ENCODE measurements at regions not wholly inside any gene's neighbourhood (a gene's known extent, or its start where the extent isn't known, plus 50 kb on each side); places are given as distances from the start of the nearest gene placed in this dataset.

DNA sequence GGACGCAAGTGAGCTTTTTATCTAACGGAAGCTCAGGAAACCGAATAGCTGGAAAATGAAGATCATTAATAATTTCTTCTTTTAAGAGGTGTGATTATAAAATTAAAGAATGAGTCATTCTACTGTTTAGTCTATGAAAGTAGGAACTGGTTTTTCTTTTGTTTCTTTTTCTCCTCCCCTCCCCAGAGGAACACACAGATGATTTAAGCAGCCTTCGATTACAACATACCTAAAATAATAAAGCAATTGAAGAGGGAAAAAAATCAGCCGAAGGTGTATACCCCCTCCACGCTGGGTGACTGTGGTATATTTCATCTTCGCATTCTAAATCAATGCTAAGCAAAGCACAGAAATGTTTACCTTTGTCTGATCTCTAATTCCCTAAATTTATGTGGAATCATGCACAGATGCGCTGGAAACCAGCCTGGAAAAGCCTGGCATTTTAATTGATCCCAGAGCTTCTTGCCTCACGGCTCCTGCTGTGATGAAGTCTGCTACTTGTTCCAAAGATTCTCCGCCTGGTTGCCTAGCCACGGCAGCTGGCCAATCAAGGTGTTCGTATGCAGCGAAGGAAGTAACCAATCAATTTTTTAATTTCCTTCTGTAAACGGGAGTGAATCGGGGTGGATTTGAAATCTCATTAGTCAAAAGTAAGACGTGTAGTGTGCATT lies 133.9 kb downstream of the FANCF start (continued):
- TF ChIP-seq, protein P1, sequence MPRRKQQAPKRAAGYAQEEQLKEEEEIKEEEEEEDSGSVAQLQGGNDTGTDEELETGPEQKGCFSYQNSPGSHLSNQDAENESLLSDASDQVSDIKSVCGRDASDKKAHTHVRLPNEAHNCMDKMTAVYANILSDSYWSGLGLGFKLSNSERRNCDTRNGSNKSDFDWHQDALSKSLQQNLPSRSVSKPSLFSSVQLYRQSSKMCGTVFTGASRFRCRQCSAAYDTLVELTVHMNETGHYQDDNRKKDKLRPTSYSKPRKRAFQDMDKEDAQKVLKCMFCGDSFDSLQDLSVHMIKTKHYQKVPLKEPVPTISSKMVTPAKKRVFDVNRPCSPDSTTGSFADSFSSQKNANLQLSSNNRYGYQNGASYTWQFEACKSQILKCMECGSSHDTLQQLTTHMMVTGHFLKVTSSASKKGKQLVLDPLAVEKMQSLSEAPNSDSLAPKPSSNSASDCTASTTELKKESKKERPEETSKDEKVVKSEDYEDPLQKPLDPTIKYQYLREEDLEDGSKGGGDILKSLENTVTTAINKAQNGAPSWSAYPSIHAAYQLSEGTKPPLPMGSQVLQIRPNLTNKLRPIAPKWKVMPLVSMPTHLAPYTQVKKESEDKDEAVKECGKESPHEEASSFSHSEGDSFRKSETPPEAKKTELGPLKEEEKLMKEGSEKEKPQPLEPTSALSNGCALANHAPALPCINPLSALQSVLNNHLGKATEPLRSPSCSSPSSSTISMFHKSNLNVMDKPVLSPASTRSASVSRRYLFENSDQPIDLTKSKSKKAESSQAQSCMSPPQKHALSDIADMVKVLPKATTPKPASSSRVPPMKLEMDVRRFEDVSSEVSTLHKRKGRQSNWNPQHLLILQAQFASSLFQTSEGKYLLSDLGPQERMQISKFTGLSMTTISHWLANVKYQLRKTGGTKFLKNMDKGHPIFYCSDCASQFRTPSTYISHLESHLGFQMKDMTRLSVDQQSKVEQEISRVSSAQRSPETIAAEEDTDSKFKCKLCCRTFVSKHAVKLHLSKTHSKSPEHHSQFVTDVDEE (CRISPR knock-in tag; IDR thresholded peaks at IDR 0.05): peak; percentile 83; the same call in 1 of the 2 replicates

DNA sequence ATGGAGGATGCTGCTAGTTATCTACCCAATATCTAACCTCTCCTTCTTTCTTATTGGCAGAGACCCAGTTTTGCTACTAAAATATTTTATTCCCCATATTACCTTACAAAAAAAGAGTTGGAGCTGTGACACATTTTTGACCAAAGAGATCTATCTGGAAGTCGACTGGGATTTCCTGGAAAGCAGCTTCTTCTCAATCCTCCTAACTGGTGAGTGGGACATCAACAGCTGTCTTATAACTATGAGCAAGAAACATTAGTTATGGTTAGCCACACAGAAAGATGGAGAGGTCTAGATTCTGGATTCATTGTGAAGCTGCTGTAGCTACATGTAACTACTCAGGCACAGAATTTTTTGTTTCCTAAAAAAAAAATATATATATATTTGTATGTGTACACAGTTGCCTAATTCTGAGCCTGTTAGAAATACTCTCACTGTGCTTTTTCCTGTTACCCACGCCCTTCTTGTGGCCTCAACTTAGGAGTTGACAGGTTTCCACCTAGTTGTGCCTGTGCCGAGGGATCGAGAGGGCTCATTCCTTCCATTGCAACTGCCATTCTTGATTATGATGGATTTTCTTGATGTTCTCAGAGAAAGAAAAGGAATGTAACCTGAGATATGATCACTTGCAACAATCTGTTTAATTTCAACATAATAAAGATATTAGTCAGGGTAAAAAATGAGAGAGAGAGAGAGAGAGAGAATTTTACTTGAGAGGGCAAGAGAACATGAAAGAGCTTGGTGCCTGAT lies 142.0 kb downstream of the SLC17A6 start:
- TF ChIP-seq, protein P2, sequence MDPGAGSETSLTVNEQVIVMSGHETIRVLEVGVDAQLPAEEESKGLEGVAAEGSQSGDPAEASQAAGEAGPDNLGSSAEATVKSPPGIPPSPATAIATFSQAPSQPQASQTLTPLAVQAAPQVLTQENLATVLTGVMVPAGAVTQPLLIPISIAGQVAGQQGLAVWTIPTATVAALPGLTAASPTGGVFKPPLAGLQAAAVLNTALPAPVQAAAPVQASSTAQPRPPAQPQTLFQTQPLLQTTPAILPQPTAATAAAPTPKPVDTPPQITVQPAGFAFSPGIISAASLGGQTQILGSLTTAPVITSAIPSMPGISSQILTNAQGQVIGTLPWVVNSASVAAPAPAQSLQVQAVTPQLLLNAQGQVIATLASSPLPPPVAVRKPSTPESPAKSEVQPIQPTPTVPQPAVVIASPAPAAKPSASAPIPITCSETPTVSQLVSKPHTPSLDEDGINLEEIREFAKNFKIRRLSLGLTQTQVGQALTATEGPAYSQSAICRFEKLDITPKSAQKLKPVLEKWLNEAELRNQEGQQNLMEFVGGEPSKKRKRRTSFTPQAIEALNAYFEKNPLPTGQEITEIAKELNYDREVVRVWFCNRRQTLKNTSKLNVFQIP (CRISPR knock-in tag; IDR thresholded peaks at IDR 0.05; ENCODE audit: borderline replicate concordance, low read depth): no peak
- TF ChIP-seq ISL1 (CRISPR knock-in tag; IDR thresholded peaks at IDR 0.05) (peak; percentile 51), ZNF8 (CRISPR knock-in tag; IDR thresholded peaks at IDR 0.05) (no peak), SNAI2 (CRISPR knock-in tag; IDR thresholded peaks at IDR 0.05) (no peak), ZNF565 (CRISPR knock-in tag; conservative IDR thresholded peaks at IDR 0.05; ENCODE audit: low read depth) (no peak)
- ATAC-seq: no peak; the same call in 2 of the 3 replicates

DNA sequence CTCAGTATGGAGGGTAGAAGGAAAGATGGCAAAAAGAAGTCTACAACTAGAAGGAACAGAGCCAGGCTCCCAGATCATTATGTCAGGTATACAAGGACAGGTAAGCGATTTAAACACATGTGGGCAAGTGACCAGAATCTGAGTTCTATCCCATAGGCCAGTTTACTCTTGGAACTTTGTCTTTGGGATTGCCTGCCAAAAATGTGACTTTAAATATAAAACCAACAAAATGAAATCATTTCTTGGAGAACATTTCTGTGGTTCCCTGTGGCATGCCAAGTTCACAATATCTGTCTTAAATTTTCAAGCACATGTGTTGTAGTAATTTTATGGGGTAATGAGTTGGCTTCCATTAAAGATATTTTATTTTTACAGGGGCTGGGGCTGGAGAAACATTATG lies 141.0 kb downstream of the SLC17A6 start:
- TF ChIP-seq ARNTL (CRISPR knock-in tag; IDR thresholded peaks at IDR 0.05; ENCODE audit: borderline replicate concordance, low read depth) (no peak), SNAI2 (CRISPR knock-in tag; IDR thresholded peaks at IDR 0.05) (no peak), ESRRG (CRISPR knock-in tag; IDR thresholded peaks at IDR 0.05) (no peak), RARB (CRISPR knock-in tag; IDR thresholded peaks at IDR 0.05) (no peak), ZNF8 (CRISPR knock-in tag; IDR thresholded peaks at IDR 0.05) (no peak), BACH2 (CRISPR knock-in tag; IDR thresholded peaks at IDR 0.05; ENCODE audit: borderline replicate concordance) (no peak), GLIS3 (CRISPR knock-in tag; IDR thresholded peaks at IDR 0.05) (no peak), ZC3H10 (CRISPR knock-in tag; IDR thresholded peaks at IDR 0.05) (no peak)
- TF ChIP-seq, protein P1 (CRISPR knock-in tag; IDR thresholded peaks at IDR 0.05): no peak
- TF ChIP-seq, protein P2 (CRISPR knock-in tag; IDR thresholded peaks at IDR 0.05; ENCODE audit: borderline replicate concordance, low read depth): no peak
- TF ChIP-seq, protein P3, sequence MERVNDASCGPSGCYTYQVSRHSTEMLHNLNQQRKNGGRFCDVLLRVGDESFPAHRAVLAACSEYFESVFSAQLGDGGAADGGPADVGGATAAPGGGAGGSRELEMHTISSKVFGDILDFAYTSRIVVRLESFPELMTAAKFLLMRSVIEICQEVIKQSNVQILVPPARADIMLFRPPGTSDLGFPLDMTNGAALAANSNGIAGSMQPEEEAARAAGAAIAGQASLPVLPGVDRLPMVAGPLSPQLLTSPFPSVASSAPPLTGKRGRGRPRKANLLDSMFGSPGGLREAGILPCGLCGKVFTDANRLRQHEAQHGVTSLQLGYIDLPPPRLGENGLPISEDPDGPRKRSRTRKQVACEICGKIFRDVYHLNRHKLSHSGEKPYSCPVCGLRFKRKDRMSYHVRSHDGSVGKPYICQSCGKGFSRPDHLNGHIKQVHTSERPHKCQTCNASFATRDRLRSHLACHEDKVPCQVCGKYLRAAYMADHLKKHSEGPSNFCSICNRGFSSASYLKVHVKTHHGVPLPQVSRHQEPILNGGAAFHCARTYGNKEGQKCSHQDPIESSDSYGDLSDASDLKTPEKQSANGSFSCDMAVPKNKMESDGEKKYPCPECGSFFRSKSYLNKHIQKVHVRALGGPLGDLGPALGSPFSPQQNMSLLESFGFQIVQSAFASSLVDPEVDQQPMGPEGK (CRISPR knock-in tag; IDR thresholded peaks at IDR 0.05; ENCODE audit: borderline replicate concordance): no peak
- TF ChIP-seq, protein P4, sequence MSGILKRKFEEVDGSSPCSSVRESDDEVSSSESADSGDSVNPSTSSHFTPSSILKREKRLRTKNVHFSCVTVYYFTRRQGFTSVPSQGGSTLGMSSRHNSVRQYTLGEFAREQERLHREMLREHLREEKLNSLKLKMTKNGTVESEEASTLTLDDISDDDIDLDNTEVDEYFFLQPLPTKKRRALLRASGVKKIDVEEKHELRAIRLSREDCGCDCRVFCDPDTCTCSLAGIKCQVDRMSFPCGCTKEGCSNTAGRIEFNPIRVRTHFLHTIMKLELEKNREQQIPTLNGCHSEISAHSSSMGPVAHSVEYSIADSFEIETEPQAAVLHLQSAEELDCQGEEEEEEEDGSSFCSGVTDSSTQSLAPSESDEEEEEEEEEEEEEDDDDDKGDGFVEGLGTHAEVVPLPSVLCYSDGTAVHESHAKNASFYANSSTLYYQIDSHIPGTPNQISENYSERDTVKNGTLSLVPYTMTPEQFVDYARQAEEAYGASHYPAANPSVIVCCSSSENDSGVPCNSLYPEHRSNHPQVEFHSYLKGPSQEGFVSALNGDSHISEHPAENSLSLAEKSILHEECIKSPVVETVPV (CRISPR knock-in tag; IDR thresholded peaks at IDR 0.05): no peak
- no peak for ATAC-seq

Measured in SK-N-SH treated with all-trans-retinoic acid at 6 μM for 48 hours (cell line).